Stimulated activated CD4-positive, alpha-beta T cell treated with anti-CD3 and anti-CD28 coated beads, TNF-alpha, amount 100 ng/mL, for 48 hours (primary cell): ENCODE measurements at regions not wholly inside any gene's neighbourhood (a gene's known extent, or its start where the extent isn't known, plus 50 kb on each side); places are given as distances from the start of the nearest gene placed in this dataset.

ENCODE experiments used
- DNase-seq, 3 donors: peaks; one replicate each; pipeline ENCODE4 v3.0.0-alpha.2; 2020; ENCODE audit warnings: low read depth in 3 of 3

DNA sequence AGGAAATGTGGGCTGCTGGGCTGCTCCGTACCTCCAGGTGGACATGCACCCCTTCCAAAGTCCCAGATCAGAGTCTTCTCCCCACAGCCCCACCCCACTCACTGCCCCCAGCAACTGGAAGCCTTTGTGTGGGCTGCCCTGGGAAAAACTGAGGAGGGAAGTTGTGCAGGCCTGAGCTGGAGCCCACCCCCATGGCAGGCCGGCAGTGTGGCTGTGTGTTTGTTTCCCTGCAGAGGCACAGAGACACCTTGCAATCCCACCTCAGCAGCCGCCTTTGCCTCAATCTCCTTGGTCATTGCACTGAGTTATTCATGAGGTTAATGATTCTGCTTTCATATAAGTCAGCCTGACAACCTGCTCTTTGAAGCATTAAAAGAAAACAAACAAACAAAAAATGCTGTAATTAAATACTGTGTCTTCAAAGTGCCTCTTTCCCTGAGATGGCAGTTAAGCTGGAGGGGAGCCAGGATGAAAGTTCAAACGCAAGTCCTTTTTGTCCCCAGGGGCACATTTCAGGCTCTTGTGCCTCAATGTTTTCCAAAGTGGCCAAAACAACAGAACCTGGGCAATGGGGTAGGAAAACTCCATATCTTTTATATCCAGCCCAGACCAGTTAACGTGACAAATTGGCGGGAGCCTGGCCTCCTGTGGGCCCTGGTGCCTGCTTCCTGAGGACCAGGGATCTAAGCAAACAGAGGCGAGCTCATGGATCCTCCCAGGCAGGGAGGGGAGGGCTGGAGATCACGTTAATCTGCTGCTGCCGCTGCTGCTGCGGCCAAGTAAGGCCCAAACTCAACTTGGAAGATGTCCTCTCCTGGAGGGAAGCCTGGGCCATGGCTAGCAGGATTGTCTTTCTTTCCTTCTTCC lies 51.9 kb upstream of the TSPAN11 start:
- DNase-seq, result no peak

DNA sequence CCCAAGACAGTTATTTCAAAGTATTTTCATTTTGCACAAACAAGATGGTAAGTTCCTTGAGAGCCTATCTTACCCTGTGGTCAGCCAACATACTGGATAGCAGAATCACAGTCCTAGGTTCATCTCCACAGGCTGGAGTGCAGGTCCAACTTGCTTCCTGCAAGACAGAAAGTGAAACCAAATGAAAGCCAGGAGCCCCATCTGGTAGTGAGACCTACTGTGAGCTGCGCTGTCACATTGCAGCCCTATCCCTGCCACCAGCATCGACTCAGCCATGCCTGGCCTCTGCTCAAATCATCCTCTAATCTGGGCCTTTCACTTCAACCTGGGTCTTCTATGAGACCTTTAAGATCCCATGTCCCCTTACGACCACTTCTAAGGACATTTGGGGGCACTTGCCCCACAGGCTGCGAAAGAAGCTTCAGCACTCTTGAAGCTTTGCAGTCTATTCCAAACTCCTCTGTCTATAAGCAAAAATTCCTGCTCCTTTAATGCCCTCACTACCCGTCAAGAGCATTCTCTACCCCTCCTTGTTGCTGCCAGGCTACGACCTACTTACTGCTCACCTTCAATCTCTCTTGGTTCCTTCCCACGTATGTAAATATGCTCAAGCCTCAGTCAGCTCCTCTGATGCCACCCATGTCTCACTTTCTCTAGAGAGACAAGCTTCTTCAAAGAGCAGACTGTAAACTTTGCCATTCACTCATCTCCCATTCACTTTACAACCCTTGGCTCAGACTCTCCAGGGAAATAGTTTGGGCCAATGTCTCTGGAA lies 55.9 kb upstream of the TSPAN11 start:
- no peak for DNase-seq

DNA sequence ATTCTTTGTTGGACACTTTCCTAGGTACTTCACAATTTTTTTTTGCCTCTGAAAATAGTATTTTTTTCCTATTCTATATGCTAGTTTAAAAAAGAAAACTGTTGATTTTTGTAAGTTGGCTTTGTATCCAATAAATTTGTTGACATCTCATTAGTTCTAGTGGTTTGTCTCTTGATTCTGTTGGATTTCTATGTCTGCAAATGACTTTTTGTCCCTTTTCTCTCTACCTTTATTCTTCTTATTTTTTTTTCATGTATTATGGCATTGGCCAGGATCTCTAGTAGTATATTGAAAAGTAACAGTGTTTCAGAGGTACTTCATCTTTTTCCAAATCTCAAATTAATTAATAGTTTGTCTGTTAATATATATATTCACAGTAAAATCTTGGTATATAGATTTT lies 59.1 kb upstream of the TSPAN11 start:
- no peak for DNase-seq

DNA sequence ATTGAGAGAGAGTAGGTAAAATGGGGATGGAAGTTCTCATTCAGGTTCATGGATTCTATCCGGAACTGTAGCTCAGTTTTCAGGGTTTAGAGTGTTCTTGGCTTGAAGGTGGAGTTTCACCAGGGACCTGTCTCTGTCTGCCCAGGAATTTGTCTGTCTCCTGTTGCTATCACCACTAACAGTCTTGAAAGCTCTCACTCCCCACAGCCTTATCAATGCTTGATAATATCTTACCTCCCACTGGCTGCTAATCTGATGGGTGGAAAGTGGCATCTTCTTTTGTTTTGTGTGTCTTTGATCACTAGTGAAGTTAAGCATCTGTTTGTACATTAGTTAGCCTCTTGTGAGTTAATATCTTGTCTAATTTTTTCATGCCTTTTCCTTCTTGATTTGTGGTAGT lies 60.3 kb upstream of the TSPAN11 start:
- no peak for DNase-seq

DNA sequence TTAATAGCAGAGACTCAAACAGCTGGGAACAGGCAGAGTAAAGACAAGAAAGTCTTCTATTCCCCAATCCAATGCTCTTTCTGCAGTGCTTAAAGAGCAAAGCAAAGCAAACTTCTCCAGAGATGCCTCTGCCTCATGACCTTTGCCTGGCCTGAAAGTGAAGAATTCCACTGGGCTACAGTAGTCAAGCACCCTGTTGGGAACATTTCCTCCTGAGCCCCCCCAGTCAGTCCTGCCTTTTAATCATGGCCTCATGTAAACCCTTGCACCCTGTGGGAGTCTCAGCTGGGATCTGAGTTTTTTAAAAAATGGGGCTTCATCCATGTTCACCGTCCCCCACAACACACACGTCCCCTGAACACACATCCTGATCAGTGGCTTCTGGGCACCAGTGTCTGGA lies 62.7 kb upstream of the TSPAN11 start:
- no peak for DNase-seq

DNA sequence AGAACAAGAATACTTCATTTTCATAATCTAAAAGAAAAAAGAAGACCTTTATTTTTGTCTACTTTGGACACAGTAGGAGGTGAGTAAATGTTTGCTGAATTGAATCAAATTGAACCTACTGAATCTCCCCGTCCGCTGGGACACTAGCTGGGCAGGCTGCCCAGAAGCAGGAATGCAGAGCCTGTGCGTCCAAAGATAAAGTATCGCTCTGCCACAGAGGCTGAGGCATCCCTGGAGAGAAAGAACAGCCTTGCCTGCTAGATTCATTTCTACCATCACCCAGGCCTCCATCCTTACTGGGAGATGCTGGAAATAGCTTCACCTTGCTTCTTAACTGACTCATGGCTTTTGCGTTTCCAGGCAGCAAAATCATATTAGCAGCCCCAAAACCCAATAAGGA lies 64.1 kb upstream of the TSPAN11 start:
- no peak for DNase-seq

DNA sequence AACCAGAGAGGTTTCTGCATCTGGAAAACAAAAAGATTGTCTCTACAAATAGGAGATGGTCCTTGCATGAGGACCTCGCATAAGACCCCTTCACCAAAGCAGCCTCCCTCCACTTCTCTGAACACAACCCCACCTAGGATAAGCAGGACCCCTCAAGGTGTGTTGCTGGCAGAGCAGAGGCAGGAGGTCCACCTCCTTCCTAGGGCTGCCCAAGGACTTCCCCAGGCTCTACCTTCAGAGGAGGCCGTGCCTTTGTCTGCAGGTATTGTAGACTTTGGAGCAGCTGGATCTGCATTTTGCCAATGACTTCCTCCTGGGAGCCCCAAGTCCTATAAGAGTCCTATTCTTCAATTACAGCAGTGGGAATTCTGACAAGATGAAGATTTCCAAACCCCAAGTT lies 67.3 kb upstream of the TSPAN11 start:
- no peak for DNase-seq

DNA sequence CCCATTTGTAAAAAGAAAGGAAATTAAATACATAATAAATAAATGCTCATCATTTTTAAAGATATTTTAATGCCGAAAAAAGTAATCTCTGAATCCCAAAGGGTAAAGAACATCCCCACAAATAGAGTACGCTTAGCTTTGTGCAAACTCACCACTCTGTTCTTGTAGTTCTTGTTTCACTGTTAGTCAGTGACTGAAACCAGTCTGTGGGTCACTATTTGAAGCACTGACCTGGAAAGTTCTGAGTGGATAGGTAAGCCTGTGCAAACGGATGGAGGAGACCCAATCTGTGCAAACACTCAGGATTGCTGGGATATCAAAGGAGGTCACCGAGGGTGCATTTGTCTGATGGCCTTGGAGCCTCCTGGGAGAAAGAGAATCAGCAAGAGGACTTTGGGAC lies 68.1 kb upstream of the TSPAN11 start:
- DNase-seq, result no peak

DNA sequence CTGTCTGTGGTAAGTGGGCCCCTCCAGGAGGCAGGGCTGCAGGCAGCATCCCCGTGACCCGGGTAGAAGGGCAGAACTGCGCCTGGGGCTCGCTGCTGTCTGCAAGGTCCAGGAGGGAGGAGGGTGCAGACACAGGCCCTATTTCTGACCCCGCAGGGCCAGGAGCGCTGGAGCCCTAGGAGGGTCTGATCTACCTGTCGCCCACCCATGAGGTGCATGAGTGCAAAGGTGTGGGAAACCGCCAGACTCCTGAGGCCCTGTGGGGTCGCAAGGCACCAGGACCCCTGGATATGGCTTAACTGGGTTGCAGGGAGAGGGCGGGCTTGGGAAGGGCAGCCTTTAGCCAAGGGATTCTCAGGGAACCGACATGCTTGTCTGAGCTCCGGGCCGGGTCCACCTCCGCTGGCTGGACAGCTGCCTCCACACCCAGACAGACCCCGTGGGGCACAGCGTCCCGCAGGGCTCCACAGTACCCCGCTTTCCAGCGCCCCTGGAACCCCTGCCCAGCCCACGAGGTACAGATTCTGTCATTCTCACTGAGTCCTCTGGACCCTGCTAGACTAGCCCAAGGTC lies 72.9 kb upstream of the TSPAN11 start:
- no peak for DNase-seq

DNA sequence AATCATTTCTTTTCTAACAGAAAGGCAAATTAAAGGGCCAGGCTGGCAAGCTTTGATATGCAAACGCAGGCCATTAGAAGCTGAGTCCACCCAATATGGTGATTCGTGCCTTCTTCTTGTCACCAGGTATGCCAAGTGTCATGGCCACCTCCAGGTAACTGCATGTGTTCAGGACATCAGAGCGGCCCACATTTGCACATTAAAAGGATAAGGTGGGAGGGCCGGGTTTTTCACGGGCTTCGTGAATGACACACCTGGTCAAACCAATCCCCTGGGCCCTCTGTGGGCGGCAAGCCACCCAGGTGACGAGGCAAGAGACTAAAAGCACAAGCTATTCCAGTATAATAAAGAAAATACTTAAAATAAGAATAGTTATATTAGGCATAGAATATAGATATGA lies 75.9 kb upstream of the TSPAN11 start:
- DNase-seq, result no peak

DNA sequence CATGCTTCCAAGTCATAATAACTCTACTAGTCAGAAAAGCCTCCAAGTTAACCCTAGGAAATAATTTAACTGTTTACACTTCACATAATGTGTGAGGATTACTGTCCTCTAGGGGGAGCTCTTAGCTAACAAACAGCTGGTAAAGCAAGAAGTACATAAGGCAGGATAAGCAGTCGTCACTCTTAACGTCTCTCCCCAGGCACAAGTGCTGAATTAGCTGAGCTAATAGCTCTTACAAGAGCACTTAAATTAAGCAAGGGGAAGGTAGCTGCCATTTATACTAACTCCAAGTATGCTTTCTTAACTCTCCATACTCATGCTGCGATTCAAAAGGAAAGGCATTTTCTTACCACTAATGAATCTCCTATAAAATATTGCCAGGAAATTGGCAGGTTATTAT lies 79.3 kb upstream of the TSPAN11 start:
- DNase-seq, result peak in 1 of 3 donors; percentile 18

DNA sequence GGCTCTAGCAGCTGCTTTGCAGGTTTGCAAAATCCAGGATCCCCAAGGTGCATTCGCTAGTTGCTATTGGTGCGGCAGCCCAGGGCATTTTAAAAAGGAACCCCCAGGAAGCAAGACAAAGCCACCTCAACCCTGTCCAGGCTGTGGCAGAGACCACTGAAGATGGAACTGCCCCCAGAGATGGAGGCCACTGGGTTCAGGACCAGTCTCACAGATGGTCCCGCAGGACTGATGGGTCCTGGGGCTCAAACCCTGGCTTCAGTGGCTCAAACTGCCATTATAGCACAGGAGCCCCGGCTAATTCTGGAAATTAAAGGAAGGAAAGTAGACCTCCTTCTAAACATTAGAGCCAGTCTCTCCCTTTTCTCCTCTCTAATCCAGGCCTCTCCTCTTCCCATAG lies 79.8 kb upstream of the TSPAN11 start:
- DNase-seq, result no peak

DNA sequence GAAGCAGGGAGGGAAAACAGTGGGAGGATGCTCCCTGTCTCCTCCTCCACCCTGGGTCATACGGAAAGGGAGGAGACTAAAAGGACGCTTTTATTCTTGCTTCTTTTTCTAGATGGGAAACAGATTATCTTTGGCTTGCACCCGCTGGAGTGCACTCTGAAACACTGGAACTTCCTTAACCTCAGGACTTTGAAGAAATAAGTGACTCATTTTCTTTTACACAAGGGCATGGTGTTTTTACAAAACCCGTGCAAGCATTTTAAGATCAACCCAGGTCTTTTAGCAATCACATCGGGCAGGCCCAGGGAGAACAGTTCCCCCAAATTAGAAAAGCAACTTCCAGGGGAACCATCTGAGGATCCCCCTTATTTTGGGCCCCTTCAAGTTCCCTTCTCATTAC lies 80.9 kb upstream of the TSPAN11 start:
- no peak for DNase-seq

DNA sequence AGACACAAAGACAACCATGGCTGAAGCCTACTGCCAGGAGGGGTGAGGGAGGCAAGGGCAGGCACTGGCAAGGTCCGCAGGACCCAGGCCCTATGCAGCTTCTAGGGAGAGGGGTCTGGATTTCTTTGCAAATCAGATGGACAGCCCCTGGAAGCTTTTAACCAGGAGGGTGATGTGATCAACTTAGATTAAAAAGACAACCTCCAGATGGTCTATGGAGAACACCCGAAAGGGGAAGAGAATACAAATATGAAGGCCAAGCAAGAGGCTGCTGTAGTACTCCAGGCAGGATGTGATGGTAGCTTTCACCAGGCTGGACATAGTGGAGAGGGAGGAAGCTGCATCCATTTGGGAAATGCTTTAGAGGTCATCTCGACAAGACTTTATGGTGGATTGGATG lies 83.3 kb upstream of the TSPAN11 start:
- no peak for DNase-seq

DNA sequence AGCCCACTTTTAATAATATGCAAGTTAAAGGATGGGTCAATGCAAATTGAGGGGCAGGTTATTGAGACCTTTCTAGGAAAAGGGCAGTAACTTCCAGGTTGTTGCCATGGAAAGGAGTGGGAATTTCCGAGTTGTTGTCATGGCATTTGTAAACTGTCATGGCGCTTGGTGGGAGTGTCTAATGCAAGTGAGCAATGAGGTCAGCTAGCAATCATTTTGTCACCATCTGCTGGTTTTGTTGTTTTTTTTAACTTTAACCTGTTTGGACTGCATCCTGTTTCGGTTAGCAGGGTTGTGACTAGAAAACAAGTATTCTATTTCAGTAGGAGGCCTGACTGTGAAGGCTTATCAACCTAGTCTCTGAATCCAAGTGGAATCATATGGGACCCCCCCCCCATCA lies 85.8 kb upstream of the TSPAN11 start:
- no peak for DNase-seq

DNA sequence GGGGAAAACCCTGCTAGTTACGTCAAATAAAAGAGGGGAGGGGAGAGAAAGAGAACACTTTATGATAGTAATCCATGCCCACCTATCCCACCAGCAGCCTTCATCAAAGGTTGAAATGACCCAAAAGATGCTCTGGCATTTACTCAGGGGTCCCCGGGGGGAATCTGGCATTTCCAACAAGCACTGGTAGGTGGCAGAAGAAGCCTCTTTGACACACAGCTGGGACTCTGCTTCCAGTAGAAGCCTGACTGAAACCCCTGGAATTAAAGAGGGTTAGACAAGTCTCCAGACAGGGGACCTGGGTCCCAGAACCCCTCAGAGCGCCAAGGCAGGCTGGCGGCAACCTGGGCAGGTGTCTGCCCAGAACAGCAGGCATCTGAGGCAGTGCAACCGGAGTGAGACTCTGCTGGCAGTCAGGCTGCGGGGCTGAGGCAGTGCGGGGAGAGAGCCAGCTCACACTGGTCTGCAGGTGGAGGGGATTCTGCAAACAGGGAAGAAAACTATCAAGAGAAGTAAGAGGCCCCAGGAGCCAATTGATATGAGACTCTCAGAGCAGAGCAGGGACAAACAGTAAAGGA lies 85.0 kb upstream of the CAPRIN2 start:
- no peak for DNase-seq

DNA sequence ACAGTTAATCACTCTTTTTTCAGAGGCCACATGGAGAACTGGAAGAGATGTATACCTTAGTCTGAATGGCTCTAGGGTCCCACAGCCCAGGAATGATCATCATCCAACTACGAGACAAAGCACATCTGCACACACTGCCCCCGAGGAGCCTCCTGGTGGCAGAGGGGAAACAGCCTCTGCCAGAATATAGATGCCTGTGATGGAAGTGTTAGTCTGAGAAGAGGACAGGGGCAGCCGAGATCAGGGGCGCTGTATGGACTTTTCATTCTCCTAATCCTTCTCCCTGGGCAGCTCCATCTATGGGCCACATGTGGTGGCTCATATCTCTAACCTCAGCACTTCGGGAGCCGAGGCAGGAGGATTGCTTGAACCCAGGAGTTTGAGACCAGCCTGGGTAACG lies 82.8 kb upstream of the CAPRIN2 start:
- no peak for DNase-seq

DNA sequence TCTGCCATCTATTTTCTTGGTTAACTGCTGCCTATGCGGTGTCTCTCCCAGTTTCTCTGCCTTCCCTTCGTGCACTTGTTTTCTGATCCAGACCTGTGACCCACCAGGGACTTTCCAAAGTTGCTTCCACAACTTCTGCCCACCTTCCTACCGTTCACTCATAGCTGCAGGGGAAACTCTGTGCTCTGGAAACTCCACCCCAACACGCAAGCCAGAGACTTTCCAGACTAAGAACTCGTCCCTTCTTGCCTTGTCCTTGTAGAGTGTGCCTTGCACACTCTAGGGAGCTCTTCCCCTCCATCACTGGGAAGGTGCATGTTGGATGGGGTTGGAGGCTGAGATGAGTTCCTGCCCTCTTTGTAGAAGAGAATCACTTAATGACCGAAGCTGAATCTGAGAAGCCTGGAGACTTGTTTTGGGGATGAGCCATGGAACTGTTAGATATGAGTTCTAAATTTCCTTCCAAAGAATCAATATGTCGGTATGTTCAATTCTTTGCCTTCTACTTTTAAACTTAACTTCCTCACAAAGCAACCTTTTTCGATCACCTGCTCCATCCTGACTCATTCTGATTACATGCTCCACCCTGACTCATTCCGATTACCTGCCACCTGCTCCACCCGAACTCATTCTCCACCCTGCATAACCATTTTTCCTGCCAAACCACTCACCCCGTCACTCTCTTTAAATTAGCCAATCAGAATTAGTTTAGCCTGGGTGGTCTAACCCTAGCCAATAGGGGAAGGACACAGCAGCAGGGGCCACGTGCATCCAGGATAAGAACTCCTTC lies 82.1 kb upstream of the CAPRIN2 start:
- DNase-seq, result no peak

DNA sequence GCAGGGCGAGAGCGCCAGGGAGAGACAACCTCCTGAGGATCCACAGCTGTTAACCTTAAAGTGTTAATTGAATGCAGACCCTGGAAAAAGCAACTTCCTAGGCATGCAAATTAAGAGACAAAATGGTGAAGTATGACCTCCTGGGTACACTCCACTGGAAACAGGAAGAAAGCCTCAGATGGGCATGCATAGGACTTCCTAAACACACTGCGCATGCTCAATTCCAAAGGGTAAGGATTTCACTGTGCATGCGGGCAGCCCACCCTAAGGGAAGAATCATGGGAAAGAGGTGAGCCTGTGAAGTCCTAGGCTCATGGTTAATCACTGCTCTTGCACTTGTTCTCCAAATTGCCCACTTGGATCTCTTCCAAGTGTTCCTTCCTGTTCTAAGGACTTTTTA lies 80.5 kb upstream of the CAPRIN2 start:
- DNase-seq, result no peak

DNA sequence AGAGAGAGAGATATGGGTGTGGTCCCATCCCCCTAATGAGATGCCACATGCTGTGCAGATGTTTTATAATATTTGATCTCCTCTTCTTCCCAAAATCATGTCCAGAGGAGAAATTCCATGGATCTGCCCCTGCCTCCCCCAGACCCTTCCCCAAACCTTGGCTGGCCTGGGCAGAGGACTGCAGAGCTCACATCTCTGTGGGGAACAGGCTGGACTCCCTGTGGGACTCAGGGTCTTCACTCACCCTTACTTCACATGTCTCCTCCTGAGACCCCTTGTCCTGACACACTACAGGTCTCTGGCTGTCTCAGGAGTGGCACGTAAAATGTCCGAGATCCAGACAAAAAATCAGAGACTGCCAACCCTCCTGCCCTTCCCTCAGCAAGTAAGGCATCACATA lies 76.0 kb upstream of the CAPRIN2 start:
- no peak for DNase-seq

DNA sequence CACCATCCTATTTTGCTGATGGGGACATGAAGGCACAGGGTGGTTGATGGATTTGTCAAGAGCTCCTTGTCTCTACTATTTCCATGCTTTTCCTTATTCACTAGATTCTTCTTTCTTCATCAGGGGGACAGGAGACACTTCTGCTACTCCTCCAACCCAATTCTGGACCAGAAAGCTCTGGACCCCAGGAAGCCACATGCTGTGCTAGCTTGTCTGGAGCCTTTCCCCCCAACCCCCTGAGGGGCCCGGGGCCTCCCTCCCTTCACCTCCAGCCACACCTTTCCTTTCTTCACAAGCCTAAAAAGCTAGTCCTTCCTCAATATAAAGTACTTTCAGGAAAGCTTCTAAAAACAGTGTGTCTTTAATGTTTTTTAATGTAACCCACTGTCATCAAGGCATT lies 75.1 kb upstream of the CAPRIN2 start:
- no peak for DNase-seq

DNA sequence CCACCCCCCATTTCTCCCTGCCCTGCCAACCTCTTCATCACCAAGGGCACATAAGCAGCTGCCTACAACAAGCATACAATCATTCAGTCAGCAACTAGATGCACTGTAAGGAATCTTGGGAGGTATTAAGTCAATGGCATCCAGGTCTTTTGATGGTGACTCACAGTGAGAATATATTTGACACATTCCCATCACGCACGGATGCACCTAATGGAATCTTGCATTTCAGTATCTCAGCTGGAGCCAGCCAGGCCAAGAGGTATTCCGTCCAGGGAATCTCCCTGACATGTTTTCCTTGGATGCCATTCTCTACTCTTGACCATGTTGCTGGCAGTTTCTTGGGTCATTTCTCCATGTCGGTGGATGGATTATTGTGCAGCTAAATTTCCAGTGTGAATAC lies 73.9 kb upstream of the CAPRIN2 start:
- no peak for DNase-seq
